NOMO-1 (cell line): ENCODE measurements at regions not wholly inside any gene's neighbourhood (a gene's known extent, or its start where the extent isn't known, plus 50 kb on each side); places are given as distances from the start of the nearest gene placed in this dataset.
"Not testable (repeated sequence)": the region's sequence is repeated elsewhere in the genome, so short reads cannot be mapped to it uniquely, and the experiment has no call there.

Source experiments
- DNase-seq, 2 experiments: peaks; one replicate each; lab custom pipeline; 2025; ENCODE audit not compliant: unreplicated experiment in 2 of 2; lab: John Stamatoyannopoulos, UW

DNA sequence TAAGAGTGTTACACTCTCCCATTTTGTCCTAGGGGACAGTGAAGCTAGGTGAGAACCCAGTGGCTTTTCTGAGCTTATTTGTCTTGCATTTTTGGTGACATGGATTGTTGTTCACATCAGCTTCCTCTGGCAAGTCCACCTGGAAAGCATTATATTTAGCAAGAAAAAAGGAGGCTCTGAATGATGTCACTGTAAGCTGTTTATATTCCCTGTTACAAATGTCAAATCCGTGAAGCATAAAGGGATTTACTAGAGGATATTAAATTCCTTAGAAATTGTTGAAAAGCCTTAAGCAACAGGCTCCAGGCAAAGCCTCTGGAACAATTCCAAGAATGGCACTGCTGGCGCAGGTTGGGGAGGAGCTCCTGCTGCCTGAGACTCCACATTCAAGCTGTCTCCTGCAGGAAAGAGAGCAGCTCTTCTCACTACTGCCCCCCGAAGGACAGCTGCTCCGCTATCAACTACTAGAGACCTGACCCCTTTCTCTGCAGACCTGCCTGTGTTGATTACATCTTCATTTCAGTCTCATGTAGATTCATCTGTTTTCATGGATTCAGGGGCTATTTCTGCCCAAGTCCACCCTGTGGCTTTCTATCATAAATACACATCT lies 295.4 kb downstream of the RPIA start:
- not testable (repeated sequence) for DNase-seq

DNA sequence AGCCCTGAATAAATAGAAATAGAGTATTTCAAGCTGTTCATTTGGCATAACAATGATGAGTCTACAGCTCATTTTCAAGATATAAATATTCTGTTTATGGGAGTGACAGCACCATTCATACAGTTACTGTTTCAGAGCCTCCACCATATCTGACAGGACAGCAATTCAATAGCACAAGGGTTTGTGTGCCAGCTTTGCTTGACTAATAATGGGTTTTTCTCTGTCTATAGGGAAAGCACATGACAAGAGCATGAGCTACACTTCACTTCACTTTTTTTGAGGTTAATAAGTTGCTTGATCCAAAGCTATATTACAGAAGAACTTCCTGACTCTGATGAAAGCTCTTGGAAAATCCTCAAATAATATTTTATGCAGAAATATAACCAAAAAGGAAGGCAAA lies 297.1 kb downstream of the RPIA start:
- not testable (repeated sequence) for DNase-seq

DNA sequence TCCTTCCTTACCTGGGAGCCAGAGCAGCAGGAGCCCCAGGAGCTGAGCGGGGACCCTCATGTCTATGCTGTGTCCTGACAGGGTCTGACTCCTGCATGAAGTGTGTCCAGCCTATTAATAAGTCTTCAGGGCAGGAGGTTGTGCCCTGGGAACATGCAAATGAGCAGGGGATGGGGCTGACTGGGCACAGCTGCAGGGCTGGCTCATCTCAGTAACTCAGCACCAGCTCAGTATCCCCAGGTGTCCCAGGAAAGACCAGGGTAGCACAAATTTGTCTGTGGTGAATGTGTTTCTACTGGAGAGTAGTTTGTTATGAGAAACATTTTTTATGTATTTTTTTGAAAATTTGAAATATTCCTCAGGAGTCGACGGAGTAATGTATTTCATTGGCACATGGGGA lies 301.3 kb downstream of the RPIA start:
- not testable (repeated sequence) for DNase-seq

DNA sequence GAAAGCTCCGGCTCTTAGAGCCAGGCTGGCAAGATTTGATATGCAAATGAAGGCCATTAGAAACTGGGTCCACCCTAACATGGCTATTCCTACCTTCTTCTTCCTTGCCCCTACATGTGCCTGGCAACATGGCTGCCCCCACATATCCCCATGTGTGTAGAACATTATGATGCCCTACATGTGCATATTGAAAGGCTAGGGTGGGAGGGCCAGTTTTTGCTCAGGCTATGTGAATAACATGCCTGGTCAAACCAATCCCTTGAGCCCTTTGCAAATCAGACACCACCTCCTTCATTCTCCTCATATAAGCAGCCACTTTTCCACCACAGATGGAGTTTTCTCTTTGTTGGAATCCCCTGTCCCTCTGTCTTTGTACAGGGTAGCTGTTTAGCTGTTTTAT lies 303.4 kb downstream of the RPIA start:
- DNase-seq, result not testable (repeated sequence)

DNA sequence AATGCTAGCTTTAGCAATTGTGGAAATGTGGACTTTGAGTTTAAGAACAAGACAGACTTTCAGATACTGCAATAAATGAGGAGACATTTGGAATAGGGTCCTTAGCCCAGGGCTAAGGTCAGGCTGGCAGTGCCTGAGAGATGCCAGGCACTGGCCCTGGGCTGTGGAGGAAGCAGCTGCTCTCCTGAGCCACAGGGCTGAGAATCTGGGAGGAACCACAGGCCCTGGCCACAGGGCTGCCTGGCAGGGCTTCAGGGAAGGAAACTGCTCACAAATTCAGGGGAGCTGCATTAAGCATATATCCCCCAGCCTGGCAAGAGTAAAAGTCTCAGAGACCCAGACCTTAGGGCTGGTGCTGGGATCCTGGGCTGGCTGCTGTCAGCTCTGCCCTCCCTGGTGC lies 305.1 kb downstream of the RPIA start:
- not testable (repeated sequence) for DNase-seq

DNA sequence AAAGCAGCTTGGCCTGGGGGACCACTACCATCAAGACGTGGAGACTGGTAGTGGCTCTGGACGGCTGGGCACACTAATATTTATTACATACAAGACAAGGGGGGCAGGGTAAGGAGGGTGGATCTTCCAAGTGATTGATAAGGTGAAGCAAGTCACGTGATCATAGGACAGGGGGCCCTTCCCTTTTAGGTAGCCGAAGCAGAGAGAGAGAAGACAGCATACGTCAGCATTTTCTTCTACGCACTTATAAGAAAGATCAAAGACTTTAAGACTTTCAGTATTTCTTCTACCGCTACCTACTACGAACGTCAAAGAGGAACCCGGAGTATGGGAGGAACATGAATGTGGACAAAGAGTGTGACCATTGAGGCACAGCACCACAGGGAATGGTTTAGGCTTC lies 307.9 kb downstream of the RPIA start:
- DNase-seq, result no peak

DNA sequence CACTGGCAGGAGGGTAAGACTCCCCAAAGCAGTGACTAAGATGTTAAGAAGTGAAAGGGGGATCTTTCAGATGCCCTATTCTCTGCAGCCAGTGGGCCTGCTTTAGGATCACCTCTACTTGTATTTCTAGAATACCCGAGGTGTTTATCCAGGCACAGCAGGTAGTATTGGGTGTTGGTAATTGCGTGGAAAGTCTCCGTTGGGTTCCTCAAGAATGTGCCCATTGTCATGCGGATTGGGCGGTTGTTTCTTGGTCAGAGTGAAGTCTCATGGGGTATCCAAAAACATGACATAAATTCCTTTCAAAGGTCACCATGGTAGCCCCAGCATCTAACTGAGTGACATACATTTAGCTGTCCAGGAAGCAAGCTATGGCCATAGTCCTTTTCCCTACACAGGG lies 308.8 kb downstream of the RPIA start:
- DNase-seq, result no peak

DNA sequence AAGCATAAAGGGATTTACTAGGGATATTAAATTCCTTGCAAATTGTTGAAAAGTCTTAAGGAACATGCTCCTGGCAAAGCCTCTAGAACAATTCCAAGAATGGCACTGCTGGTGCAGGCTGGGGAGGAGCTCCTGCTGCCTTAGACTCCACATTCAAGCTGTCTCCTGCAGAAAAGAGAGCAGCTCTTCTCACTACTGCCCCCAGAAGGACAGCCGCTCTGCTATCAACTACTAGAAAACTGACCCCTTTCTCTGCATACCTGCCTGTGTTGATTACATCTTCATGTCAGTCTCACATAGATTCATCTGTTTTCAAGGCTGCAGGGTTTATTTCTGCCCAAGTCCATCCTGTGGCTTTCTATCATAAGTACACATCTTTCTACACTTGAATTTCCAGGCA lies 312.8 kb downstream of the RPIA start:
- DNase-seq, result not testable (repeated sequence)

DNA sequence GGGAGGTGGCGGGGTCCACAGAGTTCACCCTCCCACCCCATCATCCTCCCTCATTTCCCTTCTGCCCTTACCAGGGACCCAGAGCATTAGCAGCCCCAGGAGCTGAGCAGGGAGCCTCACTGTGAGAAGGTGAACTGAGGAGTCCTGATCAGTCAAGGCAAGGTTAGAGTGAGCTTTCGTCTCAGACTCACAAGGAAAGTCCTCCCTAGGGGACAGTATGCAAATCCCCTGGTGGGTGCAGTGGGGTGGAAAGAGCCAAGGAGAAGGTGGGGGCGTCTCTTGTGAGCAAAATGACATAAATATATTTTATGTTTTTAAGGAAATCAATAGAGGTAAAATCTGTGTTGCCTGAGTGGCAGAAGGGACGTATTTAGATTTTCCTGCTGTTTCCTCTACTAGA lies 329.1 kb downstream of the RPIA start:
- DNase-seq, result not testable (repeated sequence)

DNA sequence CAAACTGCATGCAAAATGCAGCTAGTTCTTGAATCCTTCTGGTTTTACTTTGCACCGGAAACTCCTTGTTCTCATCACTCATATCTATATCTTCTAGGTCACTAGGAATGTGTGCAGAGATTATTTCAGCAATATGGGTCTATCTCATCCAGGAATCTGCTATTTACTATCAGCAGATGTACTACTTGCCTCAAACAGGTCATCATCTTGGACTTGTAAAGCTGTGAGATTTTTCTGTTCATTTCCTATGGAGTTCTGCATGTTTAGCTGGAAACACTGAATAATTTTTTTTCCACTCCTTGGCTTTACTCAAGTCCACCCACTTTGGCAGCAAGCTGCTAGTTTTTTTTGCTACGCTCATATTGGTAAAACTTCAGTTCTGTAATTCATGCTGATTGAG lies 334.8 kb downstream of the RPIA start:
- DNase-seq, result not testable (repeated sequence)

DNA sequence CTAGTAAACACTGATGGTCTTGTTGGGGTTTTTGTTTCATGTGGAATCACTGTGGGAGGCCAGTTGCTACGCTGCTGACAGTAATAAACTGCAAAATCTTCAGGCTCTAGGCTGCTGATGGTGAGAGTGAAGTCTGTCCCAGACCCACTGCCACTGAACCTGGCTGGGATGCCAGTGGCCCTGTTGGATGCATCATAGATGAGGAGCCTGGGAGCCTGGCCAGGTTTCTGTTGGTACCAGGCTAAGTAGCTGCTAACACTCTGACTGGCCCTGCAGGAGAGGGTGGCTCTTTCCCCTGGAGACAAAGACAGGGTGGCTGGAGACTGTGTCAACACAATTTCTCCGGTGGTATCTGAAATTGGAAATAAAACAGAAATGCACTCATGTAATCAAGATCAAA lies 335.6 kb downstream of the RPIA start:
- not testable (repeated sequence) for DNase-seq

DNA sequence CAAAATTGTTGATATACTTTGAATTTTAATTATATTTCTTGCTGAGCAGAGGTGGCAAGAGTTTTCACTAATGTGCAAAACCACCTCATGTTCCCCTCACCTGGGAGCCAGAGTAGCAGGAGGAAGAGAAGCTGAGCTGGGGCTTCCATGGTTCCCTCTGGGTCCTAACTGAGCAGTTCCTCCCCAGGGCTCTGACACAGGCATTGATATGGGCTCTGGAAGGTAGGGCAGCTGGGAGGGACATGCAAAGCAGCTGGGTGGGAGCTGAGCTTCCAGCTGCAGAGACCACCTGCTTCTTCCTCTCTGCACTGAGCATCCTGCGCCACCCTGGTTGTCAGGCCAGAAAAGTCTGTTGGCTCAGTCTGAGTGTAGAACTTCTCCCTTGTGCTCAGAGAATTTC lies 336.1 kb downstream of the RPIA start:
- not testable (repeated sequence) for DNase-seq

DNA sequence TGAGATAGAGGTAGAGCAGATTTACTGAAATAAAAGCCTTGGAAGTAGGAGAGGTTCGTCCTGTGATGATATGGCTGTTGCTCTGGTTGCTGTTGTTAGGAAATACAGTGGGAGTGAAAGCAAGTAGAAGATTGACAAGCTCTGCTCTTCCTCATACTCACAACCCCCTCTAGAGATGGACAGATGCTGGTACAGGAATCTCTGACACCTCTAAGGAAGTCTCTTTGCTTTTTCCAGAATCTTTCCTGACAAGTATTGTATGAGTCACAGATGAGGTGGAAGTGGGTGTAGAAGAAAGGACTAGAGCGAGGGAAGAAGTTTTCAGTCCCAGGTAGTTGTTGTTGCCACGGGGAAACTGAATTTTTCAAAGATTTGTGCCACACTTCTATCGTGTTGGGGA lies 337.8 kb downstream of the RPIA start:
- not testable (repeated sequence) for DNase-seq

DNA sequence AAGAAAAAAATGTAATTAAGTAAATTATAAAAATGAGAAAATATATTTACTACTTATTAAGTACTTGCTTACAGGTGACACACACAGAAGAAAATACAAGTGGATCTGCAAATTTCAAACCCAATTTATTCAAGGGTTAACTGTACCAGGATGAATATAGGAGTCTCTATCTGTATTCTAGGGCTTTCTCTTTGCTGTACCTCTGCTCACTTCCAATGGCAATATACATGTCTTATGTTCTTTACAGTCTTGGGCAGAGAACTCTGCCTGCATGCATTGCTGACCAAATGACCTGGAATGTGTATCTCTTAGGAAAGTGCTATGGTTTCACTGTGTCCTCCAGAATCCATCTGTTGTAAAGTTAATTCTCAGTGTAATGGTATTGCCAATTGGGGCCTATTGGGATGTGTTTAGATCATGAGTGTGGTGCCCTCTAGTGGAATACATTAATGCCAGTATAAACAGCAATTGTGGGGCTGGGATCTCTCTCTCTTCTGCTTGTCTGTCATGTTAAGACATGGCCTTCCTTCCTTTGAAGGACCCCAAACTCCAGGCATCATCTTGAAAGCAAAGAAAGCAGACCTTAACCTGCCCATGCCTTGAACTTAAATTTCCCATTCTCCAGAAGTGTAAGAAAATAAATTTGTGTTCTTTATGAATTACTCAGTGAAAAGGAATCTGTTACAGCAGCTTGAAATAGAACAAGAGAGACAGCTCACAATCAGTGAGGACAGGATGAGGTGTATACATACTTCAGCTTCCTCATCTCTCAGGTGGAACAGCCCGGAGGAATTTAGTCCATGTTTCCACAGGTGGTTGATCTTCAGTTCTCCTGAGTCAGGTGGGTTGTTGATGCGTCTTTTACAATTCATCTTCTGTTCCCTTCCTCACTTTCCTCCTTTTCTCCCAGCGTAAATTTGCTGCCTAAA lies 356.9 kb downstream of the RPIA start:
- DNase-seq, result peak in 1 of 2 experiments; percentile 22

DNA sequence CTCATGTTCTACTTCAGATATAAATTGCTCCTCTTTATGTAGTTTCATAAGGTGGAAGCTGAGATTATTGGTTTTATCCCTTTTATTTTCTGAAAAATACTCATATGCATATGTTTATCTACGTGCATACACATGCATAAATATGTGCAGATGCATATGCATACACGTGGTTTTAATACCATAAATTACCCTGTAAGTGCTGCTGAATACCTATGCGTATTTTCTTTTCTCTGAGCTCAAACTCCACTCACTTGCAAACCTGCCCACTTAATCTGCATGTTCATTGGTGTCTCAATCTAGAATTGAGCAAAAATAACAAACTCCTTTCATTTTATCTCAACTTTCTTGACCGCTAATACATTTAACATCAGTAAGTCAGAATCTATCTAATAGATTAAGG lies 367.1 kb downstream of the RPIA start:
- not testable (repeated sequence) for DNase-seq

DNA sequence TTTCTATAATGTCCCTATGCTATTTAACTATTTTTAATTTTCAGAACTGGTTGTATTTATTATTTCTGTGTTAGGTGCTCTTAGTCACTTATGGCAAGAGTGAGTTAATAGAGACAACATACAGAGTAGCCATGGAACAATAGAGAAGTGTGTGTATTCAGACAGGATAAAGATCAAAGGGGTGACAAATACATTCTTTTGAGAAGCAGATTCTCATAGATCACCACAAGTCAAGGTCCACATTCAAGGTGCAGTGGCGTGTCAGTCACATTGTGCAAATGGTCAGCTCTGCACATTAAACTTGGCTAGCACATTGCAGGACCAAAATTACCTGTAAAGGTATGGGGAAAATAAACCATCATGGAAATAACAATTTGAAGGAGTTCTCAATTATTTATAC lies 369.7 kb downstream of the RPIA start:
- not testable (repeated sequence) for DNase-seq

DNA sequence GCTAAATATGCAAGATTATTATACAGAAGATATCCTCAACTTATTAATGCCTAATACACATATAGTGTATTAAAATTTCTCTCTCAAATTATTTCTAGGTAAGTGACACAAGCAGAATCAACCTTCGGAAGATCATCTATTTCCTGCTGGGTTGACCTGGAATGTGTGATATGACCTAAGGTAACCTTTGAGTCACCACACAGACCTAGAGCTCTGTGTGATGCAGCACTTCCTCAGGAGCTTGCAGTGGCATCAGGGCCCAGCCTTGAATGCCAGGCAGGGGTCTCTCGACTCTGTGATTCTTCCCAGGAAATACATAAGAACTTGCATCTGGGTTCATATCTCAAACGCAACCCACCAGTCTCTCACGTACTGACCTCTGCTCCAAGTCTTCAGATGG lies 385.3 kb downstream of the RPIA start:
- not testable (repeated sequence) for DNase-seq

DNA sequence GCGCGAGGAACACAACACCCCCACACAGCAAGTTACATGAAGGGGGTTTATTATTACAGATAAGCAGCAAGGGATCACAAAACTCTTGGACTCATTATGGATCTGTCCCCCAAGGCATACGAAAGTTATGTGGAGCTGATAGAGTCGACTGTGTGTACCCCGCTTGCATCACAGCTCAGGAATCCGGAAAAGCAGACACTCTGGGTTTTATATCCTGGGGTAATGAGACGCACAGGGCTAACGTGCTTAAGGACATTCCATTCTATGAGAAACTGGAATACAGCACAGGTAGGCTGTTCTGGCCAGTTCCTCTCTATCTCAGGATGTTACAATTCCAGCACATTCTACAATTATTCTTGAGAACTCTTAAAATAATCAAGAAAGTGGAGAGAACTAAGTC lies 401.4 kb downstream of the RPIA start:
- DNase-seq, result not testable (repeated sequence)

DNA sequence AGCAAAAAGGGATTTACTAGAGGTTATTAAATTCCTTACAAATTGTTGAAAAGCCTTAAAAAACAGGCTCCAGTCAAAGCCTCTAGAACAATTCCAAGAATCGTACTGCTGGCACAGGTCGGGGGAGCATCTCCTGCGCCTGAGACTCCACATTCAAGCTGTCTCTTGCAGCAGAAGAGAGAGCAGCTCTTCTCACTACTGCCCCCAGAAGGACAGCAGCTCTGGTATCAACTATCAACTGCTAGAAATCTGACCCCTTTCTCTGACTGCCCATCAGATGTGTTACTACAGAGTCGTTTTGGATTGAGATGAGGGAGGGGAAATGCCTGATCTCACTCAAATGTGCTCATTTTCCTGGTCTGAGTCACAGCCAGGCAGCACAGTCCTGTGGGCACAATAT lies 403.6 kb downstream of the RPIA start:
- not testable (repeated sequence) for DNase-seq

DNA sequence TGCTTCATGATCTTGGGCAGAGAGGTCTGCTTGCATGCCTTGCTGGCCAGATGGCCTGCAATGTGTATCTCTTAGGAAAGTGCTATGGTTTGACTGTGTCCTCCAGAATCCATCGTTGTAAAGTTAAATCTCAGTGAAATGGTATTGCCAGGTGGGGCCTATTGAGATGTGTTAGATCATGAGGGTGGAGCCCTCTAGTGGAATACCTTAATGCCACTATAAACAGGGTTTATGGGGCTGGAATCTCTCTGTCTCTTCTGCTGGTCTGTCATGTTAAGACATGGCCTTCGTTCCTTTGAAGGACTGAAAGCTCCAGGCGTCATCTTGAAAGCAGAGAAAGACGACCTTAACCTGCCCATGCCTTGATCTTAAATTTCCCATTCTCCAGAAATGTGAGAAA lies 411.1 kb downstream of the RPIA start:
- DNase-seq, result not testable (repeated sequence)

DNA sequence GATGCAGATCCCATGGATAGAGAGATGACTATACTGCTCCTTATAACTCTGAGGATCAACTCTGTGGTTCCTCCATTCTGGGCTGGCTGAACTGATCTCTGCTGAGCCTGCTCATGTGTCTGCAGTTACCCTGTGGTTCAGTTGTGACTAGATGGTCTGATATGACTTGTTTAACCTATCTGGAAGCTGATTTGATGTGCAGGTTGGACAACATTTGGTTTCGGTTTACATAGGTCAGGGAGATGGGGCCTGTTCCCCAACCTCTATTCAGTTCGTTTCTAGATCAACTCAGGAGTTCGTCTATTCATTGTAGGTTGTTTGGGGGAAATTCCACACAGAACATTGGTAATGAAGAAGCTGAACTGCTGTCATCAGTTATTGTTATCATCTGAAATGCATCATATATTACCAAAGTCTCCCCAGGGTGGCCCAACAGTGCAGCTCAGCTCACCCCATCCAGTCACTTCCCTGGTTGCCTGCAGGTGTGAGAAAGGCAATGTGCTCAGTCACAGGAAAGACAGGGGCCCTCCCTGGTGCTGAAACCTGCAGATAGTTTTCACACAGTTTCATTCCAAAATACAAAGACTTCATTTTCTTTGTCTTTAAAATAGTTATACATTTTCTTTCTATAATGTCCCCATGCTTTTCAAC lies 415.0 kb downstream of the RPIA start:
- not testable (repeated sequence) for DNase-seq
